PC-3 (cell line): ENCODE measurements at regions not wholly inside any gene's neighbourhood (a gene's known extent, or its start where the extent isn't known, plus 50 kb on each side); places are given as distances from the start of the nearest gene placed in this dataset.

Experiments used
- ATAC-seq: fragments of 200-7000 bp; cut with Tn5 transposase; 2 replicates; pipeline ENCODE4 v1.9.1; 2020; ENCODE audit warnings: mild to moderate bottlenecking, moderate library complexity
- BruUV-seq: library from RNA; stranded (reverse); fragments of 400-500 nt; replicated peaks from 2 replicates; lab custom pipeline; 2021; lab: Mats Ljungman, UMichigan
- CTCF ChIA-PET: fragments of 300-600 bp; sonication (Branson Sonifier 250); formaldehyde crosslinking; loops from one replicate; lab custom pipeline; 2022; ENCODE audit warnings: antibody characterized with exemption; lab: Charles Lee
- POLR2A ChIA-PET: fragments of 300-600 bp; sonication (Branson Sonifier 250); formaldehyde crosslinking; loops from one replicate; lab custom pipeline; 2022; ENCODE audit warnings: antibody characterized with exemption; ENCODE audit not compliant: unreplicated experiment; lab: Charles Lee
- DNase-seq: peaks from one replicate; pipeline ENCODE4 v3.0.0-alpha.2; 2015
- H2AFZ ChIP-seq: fragments of 300-600 bp; sonication (generic); 2 replicates; pipeline ENCODE4 v1.6.0; 2016; ENCODE audit warnings: antibody characterized with exemption, low read length
- H3F3A ChIP-seq: fragments of 300-600 bp; sonication (generic); one replicate; pipeline ENCODE4 v1.6.0; 2017; ENCODE audit warnings: antibody characterized with exemption, low read length, control low read depth, mild to moderate bottlenecking; ENCODE audit not compliant: unreplicated experiment
- H3K27ac ChIP-seq: fragments of 300-600 bp; sonication (generic); 2 replicates; pipeline ENCODE4 v1.5.1; 2016; ENCODE audit warnings: mild to moderate bottlenecking, low read length
- H3K27me3 ChIP-seq: fragments of 300-600 bp; sonication (generic); 2 replicates; pipeline ENCODE4 v1.6.1; 2016; ENCODE audit warnings: low read length, mixed read lengths
- H3K36me3 ChIP-seq: fragments of 300-600 bp; sonication (generic); 2 replicates; pipeline ENCODE4 v1.6.1; 2016; ENCODE audit warnings: low read depth, mixed run types, low read length, mixed read lengths
- H3K4me1 ChIP-seq: fragments of 300-600 bp; sonication (generic); 2 replicates; pipeline ENCODE4 v1.5.1; 2016; ENCODE audit warnings: low read length; ENCODE audit not compliant: insufficient read depth
- H3K4me2 ChIP-seq: fragments of 300-600 bp; sonication (generic); 2 replicates; pipeline ENCODE4 v1.6.0; 2016; ENCODE audit warnings: low read length
- H3K4me3 ChIP-seq: fragments of 300-600 bp; sonication (generic); 2 replicates; pipeline ENCODE4 v1.5.1; 2016; ENCODE audit warnings: mild to moderate bottlenecking, low read length, mixed read lengths
- H3K79me2 ChIP-seq: fragments of 300-600 bp; sonication (generic); 2 replicates; pipeline ENCODE4 v1.6.1; 2017; ENCODE audit warnings: low read length, mixed read lengths
- H3K9ac ChIP-seq: fragments of 300-600 bp; sonication (generic); 2 replicates; pipeline ENCODE4 v1.6.0; 2016; ENCODE audit warnings: mild to moderate bottlenecking, low read length
- H3K9me2 ChIP-seq: fragments of 300-600 bp; sonication (generic); replicated peaks from 2 replicates; pipeline ENCODE4 v1.6.1; 2016; ENCODE audit warnings: mixed run types, low read length, mixed read lengths
- H3K9me3 ChIP-seq: fragments of 300-600 bp; sonication (generic); 2 replicates; pipeline ENCODE4 v1.6.1; 2016; ENCODE audit warnings: low read length, mixed read lengths
- H4K20me1 ChIP-seq: fragments of 300-600 bp; sonication (generic); 2 replicates; pipeline ENCODE4 v1.6.1; 2016; ENCODE audit warnings: low read length, mixed read lengths
- CTCF ChIP-seq: fragments of 300-600 bp; sonication (generic); conservative IDR thresholded peaks from 2 replicates; pipeline ENCODE4 v1.5.1; 2017; ENCODE audit warnings: antibody characterized with exemption, low read depth, mild to moderate bottlenecking, low read length
- EZH2 ChIP-seq: fragments of 300-600 bp; sonication (generic); IDR thresholded peaks from one replicate; pipeline ENCODE4 v1.6.1; 2017; ENCODE audit warnings: antibody characterized with exemption, mild to moderate bottlenecking, low read length; ENCODE audit not compliant: unreplicated experiment
- EZH2phosphoT487 ChIP-seq: fragments of 300-600 bp; sonication (generic); IDR thresholded peaks from 2 replicates; pipeline ENCODE4 v1.6.1; 2018; ENCODE audit warnings: mild to moderate bottlenecking, antibody characterized with exemption, low read length, borderline replicate concordance
- intact Hi-C: fragments of 100-400 bp; cut with micrococcal nuclease; formaldehyde crosslinking; loops from 2 replicates; pipeline ENCODE4 v1.9.0; 2023

- H3K9me2 ChIP-seq = no peaks in the 10 kb centered on the region
- no peaks in the 10 kb centered on the region for H3K27me3 ChIP-seq
- H3K79me2 ChIP-seq = no peaks in the 10 kb centered on the region
- DNase-seq (no peak), ATAC-seq (no peak)
- no peak overlapping the region for H2AFZ ChIP-seq
- H3K4me3 ChIP-seq = no peak overlapping the region
- H3K36me3 ChIP-seq = no peaks in the 10 kb centered on the region
- H3K9ac ChIP-seq = no peak overlapping the region
- H4K20me1 ChIP-seq = no peaks in the 10 kb centered on the region
- ChIA-PET CTCF (no interaction called here), POLR2A (no interaction called here)
- no peak for TF ChIP-seq CTCF
- no peak for TF ChIP-seq EZH2phosphoT487
- intact Hi-C loops = no loop called here
- H3K9me3 ChIP-seq = no peaks in the 10 kb centered on the region
- BruUV-seq = no TSS peak
- no peaks in the 10 kb centered on the region for H3F3A ChIP-seq
- no peak overlapping the region for H3K27ac ChIP-seq
- no peak overlapping the region for H3K4me2 ChIP-seq
- H3K4me1 ChIP-seq = no peaks in the 10 kb centered on the region
Observed at GRCh38 chr5:116862632-116863455, 288.2 kb upstream of the SEMA6A start.

- H3K36me3 ChIP-seq = no peaks in the 10 kb centered on the region
- ChIA-PET POLR2A (no interaction called here), CTCF (no interaction called here)
- H3K4me3 ChIP-seq = no peak overlapping the region
- H3K79me2 ChIP-seq = no peaks in the 10 kb centered on the region
- DNase-seq (no peak), ATAC-seq (no peak)
- no peaks in the 10 kb centered on the region for H3K9me3 ChIP-seq
- no peaks in the 10 kb centered on the region for H3K4me1 ChIP-seq
- H3K27ac ChIP-seq = no peak overlapping the region
- BruUV-seq = no TSS peak
- TF ChIP-seq EZH2 = no peak
- no peak for TF ChIP-seq CTCF
- no peak for TF ChIP-seq EZH2phosphoT487
- no peaks in the 10 kb centered on the region for H4K20me1 ChIP-seq
- H3K27me3 ChIP-seq = no peaks in the 10 kb centered on the region
- H3K9ac ChIP-seq = no peak overlapping the region
- H2AFZ ChIP-seq = no peak overlapping the region
- no peaks in the 10 kb centered on the region for H3F3A ChIP-seq
- intact Hi-C loops = no loop called here
- H3K9me2 ChIP-seq = no peaks in the 10 kb centered on the region
- H3K4me2 ChIP-seq = no peak overlapping the region
Observed at GRCh38 chr5:116861666-116862065, 287.0 kb upstream of the SEMA6A start.

GRCh38 chr5:116861097-116861496, 286.5 kb upstream of the SEMA6A start:
- BruUV-seq = no TSS peak
- Histone ChIP-seq H3K9ac (no peak overlapping the region), H3K9me3 (no peaks in the 10 kb centered on the region), H3K36me3 (no peaks in the 10 kb centered on the region), H4K20me1 (no peaks in the 10 kb centered on the region), H3K4me3 (no peak overlapping the region), H3K27me3 (no peaks in the 10 kb centered on the region), H3F3A (no peaks in the 10 kb centered on the region), H3K4me2 (no peak overlapping the region), H3K79me2 (no peaks in the 10 kb centered on the region), H2AFZ (no peak overlapping the region), H3K4me1 (no peaks in the 10 kb centered on the region), H3K27ac (no peak overlapping the region), H3K9me2 (no peaks in the 10 kb centered on the region)
- no peak for DNase-seq
- no peak for ATAC-seq
- CTCF ChIA-PET = no interaction called here
- TF ChIP-seq EZH2 (no peak), CTCF (no peak), EZH2phosphoT487 (no peak)
- intact Hi-C loops = no loop called here
- POLR2A ChIA-PET = no interaction called here
